GM13976 (cell line): ENCODE measurements at regions not wholly inside any gene's neighbourhood (a gene's known extent, or its start where the extent isn't known, plus 50 kb on each side); places are given as distances from the start of the nearest gene placed in this dataset.

ENCODE experiments used
- DNase-seq: peaks from one replicate; pipeline ENCODE4 v3.0.0; 2012; ENCODE audit warnings: low spot score
- in situ Hi-C: fragments of 300-500 bp; cut with MboI; formaldehyde crosslinking; loops from one replicate; pipeline ENCODE4 v1.12.0; 2022; ENCODE audit warnings: low sequenced_read_pairs, mixed read lengths, inconsistent platforms; ENCODE audit not compliant: unreplicated experiment
- TF ChIP-seq, protein P1 (sequence below): IDR thresholded peaks from 2 replicates; pipeline ENCODE4 v1.5.1; 2012; ENCODE audit warnings: borderline replicate concordance, mild to moderate bottlenecking; ENCODE audit not compliant: insufficient read depth; ENCODE audit errors: extremely low read depth, missing control alignments, control extremely low read depth

GRCh38 chr4:30941641-30942040 is 221.5 kb downstream of the PCDH7 start:
- in situ Hi-C loops: no loop called here
- DNase-seq: no peak
- TF ChIP-seq, protein P1, sequence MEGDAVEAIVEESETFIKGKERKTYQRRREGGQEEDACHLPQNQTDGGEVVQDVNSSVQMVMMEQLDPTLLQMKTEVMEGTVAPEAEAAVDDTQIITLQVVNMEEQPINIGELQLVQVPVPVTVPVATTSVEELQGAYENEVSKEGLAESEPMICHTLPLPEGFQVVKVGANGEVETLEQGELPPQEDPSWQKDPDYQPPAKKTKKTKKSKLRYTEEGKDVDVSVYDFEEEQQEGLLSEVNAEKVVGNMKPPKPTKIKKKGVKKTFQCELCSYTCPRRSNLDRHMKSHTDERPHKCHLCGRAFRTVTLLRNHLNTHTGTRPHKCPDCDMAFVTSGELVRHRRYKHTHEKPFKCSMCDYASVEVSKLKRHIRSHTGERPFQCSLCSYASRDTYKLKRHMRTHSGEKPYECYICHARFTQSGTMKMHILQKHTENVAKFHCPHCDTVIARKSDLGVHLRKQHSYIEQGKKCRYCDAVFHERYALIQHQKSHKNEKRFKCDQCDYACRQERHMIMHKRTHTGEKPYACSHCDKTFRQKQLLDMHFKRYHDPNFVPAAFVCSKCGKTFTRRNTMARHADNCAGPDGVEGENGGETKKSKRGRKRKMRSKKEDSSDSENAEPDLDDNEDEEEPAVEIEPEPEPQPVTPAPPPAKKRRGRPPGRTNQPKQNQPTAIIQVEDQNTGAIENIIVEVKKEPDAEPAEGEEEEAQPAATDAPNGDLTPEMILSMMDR: no peak

GRCh38 chr4:30943356-30943755 is 223.2 kb downstream of the PCDH7 start:
- no peak for DNase-seq
- in situ Hi-C loops: no loop called here
- TF ChIP-seq, protein P1: no peak

DNA sequence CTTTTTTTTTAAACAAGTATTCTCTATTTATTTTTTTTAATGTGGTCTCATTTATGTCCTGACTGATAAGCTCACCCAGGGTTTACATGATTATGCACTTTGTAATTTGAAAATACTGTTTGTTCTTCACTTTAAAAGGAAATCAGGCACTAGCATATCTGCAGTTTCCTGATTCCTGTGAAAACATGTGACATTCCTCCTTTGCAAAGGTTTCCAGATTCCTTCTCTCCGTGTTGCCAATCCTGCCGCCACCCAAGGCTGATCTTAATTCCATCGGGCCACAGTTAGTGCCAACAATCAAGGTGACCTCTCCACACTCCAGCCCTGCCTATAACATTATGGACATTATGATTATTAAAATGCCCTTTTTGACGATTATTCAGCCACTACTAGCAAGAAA is 225.4 kb downstream of the PCDH7 start:
- TF ChIP-seq, protein P1: no peak
- in situ Hi-C loops: no loop called here
- no peak for DNase-seq

GRCh38 chr4:30946288-30946687 is 226.1 kb downstream of the PCDH7 start:
- in situ Hi-C loops: no loop called here
- DNase-seq: no peak
- TF ChIP-seq, protein P1: no peak

DNA sequence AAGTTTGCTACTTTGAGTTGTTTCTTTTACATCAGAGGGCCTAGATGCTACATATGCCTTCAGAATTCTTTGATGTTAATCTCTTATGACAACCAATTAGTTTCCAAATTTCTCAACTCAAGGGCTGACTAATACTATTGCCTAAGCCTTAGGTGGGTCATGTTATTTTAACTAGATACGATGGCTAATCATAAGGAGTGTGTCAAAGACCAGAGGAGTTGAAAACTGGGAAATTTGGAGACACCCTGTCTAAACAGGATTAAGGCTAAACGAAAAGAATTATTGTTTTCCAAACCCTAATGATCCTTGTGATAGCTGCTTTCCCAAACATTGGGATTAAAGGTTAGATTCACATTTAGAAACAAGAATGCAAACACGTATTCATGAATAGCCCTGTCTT is 228.5 kb downstream of the PCDH7 start:
- in situ Hi-C loops: no loop called here
- TF ChIP-seq, protein P1: no peak
- no peak for DNase-seq

DNA sequence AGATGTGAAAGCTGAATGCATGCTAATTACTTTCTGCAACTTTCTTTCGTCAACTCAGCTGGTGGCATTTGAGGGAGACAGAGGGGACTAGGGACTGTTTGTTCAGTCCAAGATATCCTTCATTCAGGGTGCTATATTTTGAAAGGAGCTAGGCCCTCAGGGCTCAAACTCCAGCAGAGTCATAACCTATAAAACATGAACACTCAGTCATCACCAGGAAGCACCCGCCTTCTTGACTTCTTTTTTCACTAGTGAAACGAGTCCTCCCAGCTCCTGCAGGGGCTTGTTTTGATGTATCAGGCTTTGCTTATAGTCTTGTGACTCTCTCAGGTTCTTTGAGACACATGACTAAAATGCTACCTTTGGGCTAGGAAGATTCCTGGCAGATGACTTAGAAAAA is 230.6 kb downstream of the PCDH7 start:
- TF ChIP-seq, protein P1: no peak
- in situ Hi-C loops: no loop called here
- no peak for DNase-seq
